SK-N-SH treated with all-trans-retinoic acid at 6 μM for 48 hours (cell line): ENCODE measurements at regions not wholly inside any gene's neighbourhood (a gene's known extent, or its start where the extent isn't known, plus 50 kb on each side); places are given as distances from the start of the nearest gene placed in this dataset.
A peak's percentile ranks its signal among the peaks of the same experiment; 100 is the strongest.

Experiments used
- ATAC-seq: fragments of 200-7000 bp; cut with Tn5 transposase; 3 replicates; pipeline ENCODE4 v1.9.1; 2020; ENCODE audit warnings: mild to moderate bottlenecking, moderate library complexity
- ARNTL ChIP-seq: fragments of 450-650 bp; formaldehyde crosslinking; IDR thresholded peaks from 2 replicates; pipeline ENCODE4 v1.5.0; 2020; ENCODE audit warnings: low read depth, mild to moderate bottlenecking, moderate library complexity, borderline replicate concordance
- BACH2 ChIP-seq: fragments of 250-450 bp; sonication (Bioruptor Pico); IDR thresholded peaks from 2 replicates; pipeline ENCODE4 v1.9.0; 2021; ENCODE audit warnings: mild to moderate bottlenecking, borderline replicate concordance
- CREB5 ChIP-seq: fragments of 250-450 bp; sonication (Bioruptor Pico); IDR thresholded peaks from 2 replicates; pipeline ENCODE4 v1.5.1; 2020; ENCODE audit warnings: low read depth, mild to moderate bottlenecking, moderate library complexity
- CSDC2 ChIP-seq: fragments of 250-450 bp; sonication (Bioruptor Pico); IDR thresholded peaks from 2 replicates; pipeline ENCODE4 v1.5.0; 2020; ENCODE audit warnings: mild to moderate bottlenecking, moderate library complexity
- CSRNP3 ChIP-seq: fragments of 250-450 bp; sonication (Bioruptor Pico); IDR thresholded peaks from 2 replicates; pipeline ENCODE4 v1.5.1; 2021; ENCODE audit warnings: mild to moderate bottlenecking, moderate library complexity
- ESRRG ChIP-seq: fragments of 250-450 bp; sonication (Bioruptor Pico); IDR thresholded peaks from 2 replicates; pipeline ENCODE4 v1.6.1; 2021; ENCODE audit warnings: mild to moderate bottlenecking
- GLIS3 ChIP-seq: fragments of 250-450 bp; sonication (Bioruptor Pico); IDR thresholded peaks from 2 replicates; pipeline ENCODE4 v1.5.0; 2020; ENCODE audit warnings: mild to moderate bottlenecking, moderate library complexity
- ISL1 ChIP-seq: fragments of 250-450 bp; sonication (Bioruptor Pico); IDR thresholded peaks from 2 replicates; pipeline ENCODE4 v2.1.2; 2022; ENCODE audit warnings: mild to moderate bottlenecking, moderate library complexity
- OSR1 ChIP-seq: fragments of 250-450 bp; sonication (Bioruptor Pico); IDR thresholded peaks from 2 replicates; pipeline ENCODE4 v1.8.0; 2022; ENCODE audit warnings: moderate library complexity, mild to moderate bottlenecking, inconsistent platforms
- PATZ1 ChIP-seq: fragments of 250-450 bp; sonication (Bioruptor Pico); IDR thresholded peaks from 2 replicates; pipeline ENCODE4 v1.8.0; 2020; ENCODE audit warnings: mild to moderate bottlenecking, moderate library complexity, borderline replicate concordance
- POU6F1 ChIP-seq: fragments of 250-450 bp; sonication (Bioruptor Pico); IDR thresholded peaks from 2 replicates; pipeline ENCODE4 v1.8.0; 2021; ENCODE audit warnings: low read depth, mild to moderate bottlenecking, moderate library complexity, borderline replicate concordance
- PPARA ChIP-seq: fragments of 250-450 bp; sonication (Bioruptor Pico); IDR thresholded peaks from 2 replicates; pipeline ENCODE4 v1.5.0; 2020; ENCODE audit warnings: mild to moderate bottlenecking, borderline replicate concordance
- RARB ChIP-seq: fragments of 250-450 bp; sonication (Bioruptor Pico); IDR thresholded peaks from 2 replicates; pipeline ENCODE4 v1.8.0; 2021; ENCODE audit warnings: mild to moderate bottlenecking, moderate library complexity
- SNAI2 ChIP-seq: fragments of 250-450 bp; sonication (Bioruptor Pico); IDR thresholded peaks from 2 replicates; pipeline ENCODE4 v1.5.0; 2020; ENCODE audit warnings: mild to moderate bottlenecking, moderate library complexity
- TOX ChIP-seq: fragments of 250-450 bp; sonication (Bioruptor Pico); IDR thresholded peaks from 2 replicates; pipeline ENCODE4 v1.8.0; 2021; ENCODE audit warnings: mild to moderate bottlenecking, moderate library complexity, borderline replicate concordance
- ZC3H10 ChIP-seq: fragments of 250-450 bp; sonication (Bioruptor Pico); IDR thresholded peaks from 2 replicates; pipeline ENCODE4 v1.5.1; 2021; ENCODE audit warnings: mild to moderate bottlenecking, moderate library complexity
- ZFP3 ChIP-seq: fragments of 250-450 bp; sonication (Bioruptor Pico); IDR thresholded peaks from 2 replicates; pipeline ENCODE4 v1.5.0; 2020; ENCODE audit warnings: mild to moderate bottlenecking, moderate library complexity
- ZFP30 ChIP-seq: fragments of 450-650 bp; formaldehyde crosslinking; IDR thresholded peaks from 2 replicates; pipeline ENCODE4 v1.5.0; 2022; ENCODE audit warnings: mild to moderate bottlenecking, moderate library complexity
- ZNF565 ChIP-seq: fragments of 450-650 bp; formaldehyde crosslinking; conservative IDR thresholded peaks from 2 replicates; pipeline ENCODE4 v1.5.0; 2020; ENCODE audit warnings: low read depth, mild to moderate bottlenecking, moderate library complexity
- ZNF70 ChIP-seq: fragments of 450-650 bp; formaldehyde crosslinking; IDR thresholded peaks from 2 replicates; pipeline ENCODE4 v1.5.0; 2020; ENCODE audit warnings: mild to moderate bottlenecking, moderate library complexity

- TF ChIP-seq ZC3H10 (CRISPR knock-in tag), result no peak
- TF ChIP-seq CSDC2 (CRISPR knock-in tag), result no peak
- no peak for TF ChIP-seq SNAI2 (CRISPR knock-in tag)
- TF ChIP-seq BACH2 (CRISPR knock-in tag), result no peak
- TF ChIP-seq POU6F1, result no peak
- no peak for TF ChIP-seq ZNF565
- TF ChIP-seq CREB5, result no peak
- TF ChIP-seq OSR1 (CRISPR knock-in tag), result no peak
- TF ChIP-seq CSRNP3 (CRISPR knock-in tag), result no peak
- no peak for TF ChIP-seq ARNTL
- peak; percentile 78 for ATAC-seq
Observed at GRCh38 chr1:208437401-208437800, 193.2 kb upstream of the PLXNA2 start.

- peak; percentile 68 for ATAC-seq
- TF ChIP-seq ZNF565 (no peak), PATZ1 (CRISPR knock-in tag) (no peak), ZC3H10 (CRISPR knock-in tag) (no peak), ZNF70 (CRISPR knock-in tag) (no peak), ZFP30 (CRISPR knock-in tag) (no peak), GLIS3 (no peak), TOX (CRISPR knock-in tag) (no peak), CSDC2 (CRISPR knock-in tag) (no peak), RARB (CRISPR knock-in tag) (no peak), OSR1 (CRISPR knock-in tag) (no peak), PPARA (CRISPR knock-in tag) (no peak), BACH2 (CRISPR knock-in tag) (no peak), ISL1 (CRISPR knock-in tag) (no peak), ESRRG (CRISPR knock-in tag) (no peak), POU6F1 (no peak)
Observed at GRCh38 chr1:208438112-208438699, 194.0 kb upstream of the PLXNA2 start.

- ATAC-seq, result peak; percentile 53
- no peak for TF ChIP-seq ZNF70 (CRISPR knock-in tag)
- TF ChIP-seq CSRNP3 (CRISPR knock-in tag), result no peak
- TF ChIP-seq PPARA (CRISPR knock-in tag), result no peak
- no peak for TF ChIP-seq PATZ1 (CRISPR knock-in tag)
- no peak for TF ChIP-seq ZFP3 (CRISPR knock-in tag)
Observed at GRCh38 chr1:208445758-208446203, 201.6 kb upstream of the PLXNA2 start.
